IMR-90 (cell line): ENCODE measurements at regions not wholly inside any gene's neighbourhood (a gene's known extent, or its start where the extent isn't known, plus 50 kb on each side); places are given as distances from the start of the nearest gene placed in this dataset.

Experiments used
- CEBPB ChIP-seq: IDR thresholded peaks from 2 replicates; pipeline ENCODE4 v1.6.1; 2012; ENCODE audit warnings: low read depth, low read length, improper control_type of control experiment
- CTCF ChIP-seq: conservative IDR thresholded peaks from 2 replicates; pipeline ENCODE4 v1.5.1; 2012; ENCODE audit warnings: mild to moderate bottlenecking, low read depth, low read length, improper control_type of control experiment
- NFE2L2 ChIP-seq: fragments of 150-350 bp; IDR thresholded peaks from 2 replicates; pipeline ENCODE4 v1.6.1; 2016; ENCODE audit warnings: low read depth, mild to moderate bottlenecking, low read length
- POLR2A ChIP-seq: IDR thresholded peaks from 2 replicates; pipeline ENCODE4 v1.6.1; 2012; ENCODE audit warnings: mild to moderate bottlenecking, low read depth, low read length
- RAD21 ChIP-seq: IDR thresholded peaks from 2 replicates; pipeline ENCODE4 v1.6.1; 2012; ENCODE audit warnings: low read length, improper control_type of control experiment
- SMC3 ChIP-seq: fragments of 150-350 bp; IDR thresholded peaks from 2 replicates; pipeline ENCODE4 v1.6.1; 2016; ENCODE audit warnings: low read depth, mild to moderate bottlenecking, antibody characterized with exemption, low read length, moderate library complexity
- TF ChIP-seq, protein P1 (sequence below): fragments of 150-350 bp; IDR thresholded peaks from 2 replicates; pipeline ENCODE4 v1.6.1; 2016; ENCODE audit warnings: low read depth, mild to moderate bottlenecking, low read length, moderate library complexity, borderline replicate concordance

DNA sequence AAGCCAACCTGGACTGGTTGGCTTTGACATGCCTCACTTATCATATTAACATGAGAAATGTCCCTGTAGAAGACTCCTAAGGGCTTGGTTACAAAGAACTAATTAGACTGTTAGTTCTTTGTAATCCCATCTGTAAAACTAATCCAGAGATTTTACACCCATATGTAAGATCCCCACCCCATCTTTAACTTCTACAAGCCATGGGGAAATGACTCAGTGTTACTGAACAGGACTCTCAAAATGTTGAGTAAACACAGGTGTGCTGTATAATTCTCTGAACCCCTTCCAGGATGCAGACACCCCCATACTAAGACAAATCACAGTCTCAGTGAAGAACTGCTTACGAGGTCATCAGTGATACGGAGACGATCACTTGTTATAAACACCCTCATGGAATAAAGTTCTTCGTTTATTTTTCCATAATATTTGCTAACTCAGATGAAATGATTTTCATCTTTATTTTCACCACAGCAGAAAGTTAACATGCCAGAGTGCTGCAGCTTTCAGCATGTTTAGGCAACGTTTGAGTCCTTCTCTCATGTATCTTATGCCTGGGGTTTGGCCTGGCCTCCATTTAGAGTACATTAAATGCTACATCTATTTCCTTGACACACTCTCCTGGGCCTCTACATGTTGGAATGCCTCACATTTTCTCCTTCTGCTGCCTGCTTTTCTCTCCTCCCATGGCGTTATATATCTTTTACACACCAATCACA is 55.3 kb upstream of the LEKR1 start:
- no peak for TF ChIP-seq CTCF
- TF ChIP-seq RAD21 = no peak
- TF ChIP-seq SMC3 = no peak
- no peak for TF ChIP-seq CEBPB
- TF ChIP-seq POLR2A = no peak
- TF ChIP-seq, protein P1, sequence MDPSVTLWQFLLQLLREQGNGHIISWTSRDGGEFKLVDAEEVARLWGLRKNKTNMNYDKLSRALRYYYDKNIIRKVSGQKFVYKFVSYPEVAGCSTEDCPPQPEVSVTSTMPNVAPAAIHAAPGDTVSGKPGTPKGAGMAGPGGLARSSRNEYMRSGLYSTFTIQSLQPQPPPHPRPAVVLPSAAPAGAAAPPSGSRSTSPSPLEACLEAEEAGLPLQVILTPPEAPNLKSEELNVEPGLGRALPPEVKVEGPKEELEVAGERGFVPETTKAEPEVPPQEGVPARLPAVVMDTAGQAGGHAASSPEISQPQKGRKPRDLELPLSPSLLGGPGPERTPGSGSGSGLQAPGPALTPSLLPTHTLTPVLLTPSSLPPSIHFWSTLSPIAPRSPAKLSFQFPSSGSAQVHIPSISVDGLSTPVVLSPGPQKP = no peak
- no peak for TF ChIP-seq NFE2L2
